OCI-LY7 (cell line): ENCODE measurements at regions not wholly inside any gene's neighbourhood (a gene's known extent, or its start where the extent isn't known, plus 50 kb on each side); places are given as distances from the start of the nearest gene placed in this dataset.

Experiments used
- EZH2phosphoT487 ChIP-seq: fragments of 200-600 bp; sonication (generic); IDR thresholded peaks from 2 replicates; pipeline ENCODE4 v1.6.1; 2018; ENCODE audit warnings: low read depth, borderline replicate concordance, mild to moderate bottlenecking, mixed run types, antibody characterized with exemption, low read length, moderate library complexity, mixed read lengths
- TF ChIP-seq, protein P1 (sequence below): fragments of 200-600 bp; sonication (generic); conservative IDR thresholded peaks from 2 replicates; pipeline ENCODE4 v1.5.1; 2014; ENCODE audit warnings: mild to moderate bottlenecking, antibody characterized with exemption, low read length, moderate library complexity, mixed read lengths

GRCh38 chr5:34486160-34486848 lies 169.8 kb upstream of the RAI14 start:
- TF ChIP-seq, protein P1, sequence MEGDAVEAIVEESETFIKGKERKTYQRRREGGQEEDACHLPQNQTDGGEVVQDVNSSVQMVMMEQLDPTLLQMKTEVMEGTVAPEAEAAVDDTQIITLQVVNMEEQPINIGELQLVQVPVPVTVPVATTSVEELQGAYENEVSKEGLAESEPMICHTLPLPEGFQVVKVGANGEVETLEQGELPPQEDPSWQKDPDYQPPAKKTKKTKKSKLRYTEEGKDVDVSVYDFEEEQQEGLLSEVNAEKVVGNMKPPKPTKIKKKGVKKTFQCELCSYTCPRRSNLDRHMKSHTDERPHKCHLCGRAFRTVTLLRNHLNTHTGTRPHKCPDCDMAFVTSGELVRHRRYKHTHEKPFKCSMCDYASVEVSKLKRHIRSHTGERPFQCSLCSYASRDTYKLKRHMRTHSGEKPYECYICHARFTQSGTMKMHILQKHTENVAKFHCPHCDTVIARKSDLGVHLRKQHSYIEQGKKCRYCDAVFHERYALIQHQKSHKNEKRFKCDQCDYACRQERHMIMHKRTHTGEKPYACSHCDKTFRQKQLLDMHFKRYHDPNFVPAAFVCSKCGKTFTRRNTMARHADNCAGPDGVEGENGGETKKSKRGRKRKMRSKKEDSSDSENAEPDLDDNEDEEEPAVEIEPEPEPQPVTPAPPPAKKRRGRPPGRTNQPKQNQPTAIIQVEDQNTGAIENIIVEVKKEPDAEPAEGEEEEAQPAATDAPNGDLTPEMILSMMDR, result peak; percentile 97
- TF ChIP-seq EZH2phosphoT487, result no peak
